ENCODE measurements at regions not wholly inside any gene's neighbourhood (a gene's known extent, or its start where the extent isn't known, plus 50 kb on each side); places are given as distances from the start of the nearest gene placed in this dataset.

DNA sequence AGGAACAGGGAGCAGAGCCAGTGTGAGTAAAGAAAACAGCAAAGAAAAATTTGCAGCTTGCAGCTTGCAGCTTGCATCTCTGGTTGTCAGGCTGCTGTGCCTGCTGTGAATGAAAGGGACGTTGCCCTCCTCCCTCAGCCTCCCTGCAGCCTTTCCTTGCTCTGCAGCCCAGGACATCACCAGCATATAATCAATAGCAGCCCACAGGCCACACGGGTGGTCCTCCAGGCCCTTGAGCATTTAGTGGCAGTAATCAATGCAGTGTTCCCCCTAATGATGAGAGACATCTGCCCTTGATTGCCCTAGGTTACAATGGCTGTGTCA, 122.2 kb upstream of the TACR1 start:
- Histone ChIP-seq H3K9me2 (ENCODE audit: insufficient read depth) (peaks cover 7% of the 10 kb centered on the region; the same call in 1 of the 2 replicates), H3K4me2 (no peak overlapping the region), H2AFZ (peak overlapping the region; percentile 83; the same call in 1 of the 2 replicates), H4K20me1 (replicated peaks; ENCODE audit: insufficient read depth) (no peaks in the 10 kb centered on the region), H3K27ac (ENCODE audit: low read depth) (no peak overlapping the region), H3K79me2 (replicated peaks; ENCODE audit: insufficient read depth) (no peaks in the 10 kb centered on the region), H3K4me1 (ENCODE audit: insufficient read depth) (no peaks in the 10 kb centered on the region), H3K4me3 (no peak overlapping the region), H3K27me3 (ENCODE audit: insufficient read depth) (no peaks in the 10 kb centered on the region), H3F3A (replicated peaks; ENCODE audit: low read depth) (no peaks in the 10 kb centered on the region), H3K36me3 (ENCODE audit: insufficient read depth) (no peaks in the 10 kb centered on the region)
- DNase-seq (ENCODE audit: low spot score) (no peak), ATAC-seq (peak; percentile 86)
- Mint-ChIP-seq H3K27me3 (ENCODE audit: insufficient read depth, low read depth, poor library complexity) (peaks cover 3% of the 10 kb centered on the region), H3K27ac (no peak overlapping the region), H3K36me3 (ENCODE audit: low read depth) (no peaks in the 10 kb centered on the region), H3K4me1 (peaks cover 24% of the 10 kb centered on the region), H3K4me3 (no peak overlapping the region), H3K9me3 (no peaks in the 10 kb centered on the region)
- TF ChIP-seq, protein P1, sequence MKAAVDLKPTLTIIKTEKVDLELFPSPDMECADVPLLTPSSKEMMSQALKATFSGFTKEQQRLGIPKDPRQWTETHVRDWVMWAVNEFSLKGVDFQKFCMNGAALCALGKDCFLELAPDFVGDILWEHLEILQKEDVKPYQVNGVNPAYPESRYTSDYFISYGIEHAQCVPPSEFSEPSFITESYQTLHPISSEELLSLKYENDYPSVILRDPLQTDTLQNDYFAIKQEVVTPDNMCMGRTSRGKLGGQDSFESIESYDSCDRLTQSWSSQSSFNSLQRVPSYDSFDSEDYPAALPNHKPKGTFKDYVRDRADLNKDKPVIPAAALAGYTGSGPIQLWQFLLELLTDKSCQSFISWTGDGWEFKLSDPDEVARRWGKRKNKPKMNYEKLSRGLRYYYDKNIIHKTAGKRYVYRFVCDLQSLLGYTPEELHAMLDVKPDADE (IDR thresholded peaks at IDR 0.05), result no peak
- TF ChIP-seq EZH2phosphoT487 (IDR thresholded peaks at IDR 0.05; ENCODE audit: unreplicated experiment), result no peak
- no peak for TF ChIP-seq POLR2AphosphoS5 (IDR thresholded peaks at IDR 0.05; ENCODE audit: low read depth)
- no peak for TF ChIP-seq CREB1 (CRISPR knock-in tag; IDR thresholded peaks at IDR 0.05; ENCODE audit: low read depth)
- TF ChIP-seq, protein P2, sequence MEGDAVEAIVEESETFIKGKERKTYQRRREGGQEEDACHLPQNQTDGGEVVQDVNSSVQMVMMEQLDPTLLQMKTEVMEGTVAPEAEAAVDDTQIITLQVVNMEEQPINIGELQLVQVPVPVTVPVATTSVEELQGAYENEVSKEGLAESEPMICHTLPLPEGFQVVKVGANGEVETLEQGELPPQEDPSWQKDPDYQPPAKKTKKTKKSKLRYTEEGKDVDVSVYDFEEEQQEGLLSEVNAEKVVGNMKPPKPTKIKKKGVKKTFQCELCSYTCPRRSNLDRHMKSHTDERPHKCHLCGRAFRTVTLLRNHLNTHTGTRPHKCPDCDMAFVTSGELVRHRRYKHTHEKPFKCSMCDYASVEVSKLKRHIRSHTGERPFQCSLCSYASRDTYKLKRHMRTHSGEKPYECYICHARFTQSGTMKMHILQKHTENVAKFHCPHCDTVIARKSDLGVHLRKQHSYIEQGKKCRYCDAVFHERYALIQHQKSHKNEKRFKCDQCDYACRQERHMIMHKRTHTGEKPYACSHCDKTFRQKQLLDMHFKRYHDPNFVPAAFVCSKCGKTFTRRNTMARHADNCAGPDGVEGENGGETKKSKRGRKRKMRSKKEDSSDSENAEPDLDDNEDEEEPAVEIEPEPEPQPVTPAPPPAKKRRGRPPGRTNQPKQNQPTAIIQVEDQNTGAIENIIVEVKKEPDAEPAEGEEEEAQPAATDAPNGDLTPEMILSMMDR (conservative IDR thresholded peaks at IDR 0.05; ENCODE audit: low read depth in 2 of 2), result no peak
- no peak for TF ChIP-seq ZNF331 (CRISPR knock-in tag; IDR thresholded peaks at IDR 0.05; ENCODE audit: low read depth)
- TF ChIP-seq EZH2 (IDR thresholded peaks at IDR 0.05; ENCODE audit: low read depth, unreplicated experiment), result no peak
- TF ChIP-seq, protein P3, sequence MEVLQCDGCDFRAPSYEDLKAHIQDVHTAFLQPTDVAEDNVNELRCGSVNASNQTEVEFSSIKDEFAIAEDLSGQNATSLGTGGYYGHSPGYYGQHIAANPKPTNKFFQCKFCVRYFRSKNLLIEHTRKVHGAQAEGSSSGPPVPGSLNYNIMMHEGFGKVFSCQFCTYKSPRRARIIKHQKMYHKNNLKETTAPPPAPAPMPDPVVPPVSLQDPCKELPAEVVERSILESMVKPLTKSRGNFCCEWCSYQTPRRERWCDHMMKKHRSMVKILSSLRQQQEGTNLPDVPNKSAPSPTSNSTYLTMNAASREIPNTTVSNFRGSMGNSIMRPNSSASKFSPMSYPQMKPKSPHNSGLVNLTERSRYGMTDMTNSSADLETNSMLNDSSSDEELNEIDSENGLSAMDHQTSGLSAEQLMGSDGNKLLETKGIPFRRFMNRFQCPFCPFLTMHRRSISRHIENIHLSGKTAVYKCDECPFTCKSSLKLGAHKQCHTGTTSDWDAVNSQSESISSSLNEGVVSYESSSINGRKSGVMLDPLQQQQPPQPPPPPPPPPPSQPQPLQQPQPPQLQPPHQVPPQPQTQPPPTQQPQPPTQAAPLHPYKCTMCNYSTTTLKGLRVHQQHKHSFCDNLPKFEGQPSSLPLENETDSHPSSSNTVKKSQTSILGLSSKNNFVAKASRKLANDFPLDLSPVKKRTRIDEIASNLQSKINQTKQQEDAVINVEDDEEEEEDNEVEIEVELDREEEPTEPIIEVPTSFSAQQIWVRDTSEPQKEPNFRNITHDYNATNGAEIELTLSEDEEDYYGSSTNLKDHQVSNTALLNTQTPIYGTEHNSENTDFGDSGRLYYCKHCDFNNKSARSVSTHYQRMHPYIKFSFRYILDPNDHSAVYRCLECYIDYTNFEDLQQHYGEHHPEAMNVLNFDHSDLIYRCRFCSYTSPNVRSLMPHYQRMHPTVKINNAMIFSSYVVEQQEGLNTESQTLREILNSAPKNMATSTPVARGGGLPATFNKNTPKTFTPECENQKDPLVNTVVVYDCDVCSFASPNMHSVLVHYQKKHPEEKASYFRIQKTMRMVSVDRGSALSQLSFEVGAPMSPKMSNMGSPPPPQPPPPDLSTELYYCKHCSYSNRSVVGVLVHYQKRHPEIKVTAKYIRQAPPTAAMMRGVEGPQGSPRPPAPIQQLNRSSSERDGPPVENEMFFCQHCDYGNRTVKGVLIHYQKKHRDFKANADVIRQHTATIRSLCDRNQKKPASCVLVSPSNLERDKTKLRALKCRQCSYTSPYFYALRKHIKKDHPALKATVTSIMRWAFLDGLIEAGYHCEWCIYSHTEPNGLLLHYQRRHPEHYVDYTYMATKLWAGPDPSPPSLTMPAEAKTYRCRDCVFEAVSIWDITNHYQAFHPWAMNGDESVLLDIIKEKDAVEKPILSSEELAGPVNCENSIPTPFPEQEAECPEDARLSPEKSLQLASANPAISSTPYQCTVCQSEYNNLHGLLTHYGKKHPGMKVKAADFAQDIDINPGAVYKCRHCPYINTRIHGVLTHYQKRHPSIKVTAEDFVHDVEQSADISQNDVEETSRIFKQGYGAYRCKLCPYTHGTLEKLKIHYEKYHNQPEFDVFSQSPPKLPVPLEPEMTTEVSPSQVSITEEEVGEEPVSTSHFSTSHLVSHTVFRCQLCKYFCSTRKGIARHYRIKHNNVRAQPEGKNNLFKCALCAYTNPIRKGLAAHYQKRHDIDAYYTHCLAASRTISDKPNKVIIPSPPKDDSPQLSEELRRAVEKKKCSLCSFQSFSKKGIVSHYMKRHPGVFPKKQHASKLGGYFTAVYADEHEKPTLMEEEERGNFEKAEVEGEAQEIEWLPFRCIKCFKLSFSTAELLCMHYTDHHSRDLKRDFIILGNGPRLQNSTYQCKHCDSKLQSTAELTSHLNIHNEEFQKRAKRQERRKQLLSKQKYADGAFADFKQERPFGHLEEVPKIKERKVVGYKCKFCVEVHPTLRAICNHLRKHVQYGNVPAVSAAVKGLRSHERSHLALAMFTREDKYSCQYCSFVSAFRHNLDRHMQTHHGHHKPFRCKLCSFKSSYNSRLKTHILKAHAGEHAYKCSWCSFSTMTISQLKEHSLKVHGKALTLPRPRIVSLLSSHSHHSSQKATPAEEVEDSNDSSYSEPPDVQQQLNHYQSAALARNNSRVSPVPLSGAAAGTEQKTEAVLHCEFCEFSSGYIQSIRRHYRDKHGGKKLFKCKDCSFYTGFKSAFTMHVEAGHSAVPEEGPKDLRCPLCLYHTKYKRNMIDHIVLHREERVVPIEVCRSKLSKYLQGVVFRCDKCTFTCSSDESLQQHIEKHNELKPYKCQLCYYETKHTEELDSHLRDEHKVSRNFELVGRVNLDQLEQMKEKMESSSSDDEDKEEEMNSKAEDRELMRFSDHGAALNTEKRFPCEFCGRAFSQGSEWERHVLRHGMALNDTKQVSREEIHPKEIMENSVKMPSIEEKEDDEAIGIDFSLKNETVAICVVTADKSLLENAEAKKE (CRISPR knock-in tag; IDR thresholded peaks at IDR 0.05), result no peak
- TF ChIP-seq STAT1 (IDR thresholded peaks at IDR 0.05; ENCODE audit: unreplicated experiment), result no peak
- no peak for TF ChIP-seq NANOG (IDR thresholded peaks at IDR 0.05; ENCODE audit: borderline replicate concordance)
- TF ChIP-seq, protein P4, sequence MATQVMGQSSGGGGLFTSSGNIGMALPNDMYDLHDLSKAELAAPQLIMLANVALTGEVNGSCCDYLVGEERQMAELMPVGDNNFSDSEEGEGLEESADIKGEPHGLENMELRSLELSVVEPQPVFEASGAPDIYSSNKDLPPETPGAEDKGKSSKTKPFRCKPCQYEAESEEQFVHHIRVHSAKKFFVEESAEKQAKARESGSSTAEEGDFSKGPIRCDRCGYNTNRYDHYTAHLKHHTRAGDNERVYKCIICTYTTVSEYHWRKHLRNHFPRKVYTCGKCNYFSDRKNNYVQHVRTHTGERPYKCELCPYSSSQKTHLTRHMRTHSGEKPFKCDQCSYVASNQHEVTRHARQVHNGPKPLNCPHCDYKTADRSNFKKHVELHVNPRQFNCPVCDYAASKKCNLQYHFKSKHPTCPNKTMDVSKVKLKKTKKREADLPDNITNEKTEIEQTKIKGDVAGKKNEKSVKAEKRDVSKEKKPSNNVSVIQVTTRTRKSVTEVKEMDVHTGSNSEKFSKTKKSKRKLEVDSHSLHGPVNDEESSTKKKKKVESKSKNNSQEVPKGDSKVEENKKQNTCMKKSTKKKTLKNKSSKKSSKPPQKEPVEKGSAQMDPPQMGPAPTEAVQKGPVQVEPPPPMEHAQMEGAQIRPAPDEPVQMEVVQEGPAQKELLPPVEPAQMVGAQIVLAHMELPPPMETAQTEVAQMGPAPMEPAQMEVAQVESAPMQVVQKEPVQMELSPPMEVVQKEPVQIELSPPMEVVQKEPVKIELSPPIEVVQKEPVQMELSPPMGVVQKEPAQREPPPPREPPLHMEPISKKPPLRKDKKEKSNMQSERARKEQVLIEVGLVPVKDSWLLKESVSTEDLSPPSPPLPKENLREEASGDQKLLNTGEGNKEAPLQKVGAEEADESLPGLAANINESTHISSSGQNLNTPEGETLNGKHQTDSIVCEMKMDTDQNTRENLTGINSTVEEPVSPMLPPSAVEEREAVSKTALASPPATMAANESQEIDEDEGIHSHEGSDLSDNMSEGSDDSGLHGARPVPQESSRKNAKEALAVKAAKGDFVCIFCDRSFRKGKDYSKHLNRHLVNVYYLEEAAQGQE (IDR thresholded peaks at IDR 0.05; ENCODE audit: unreplicated experiment), result no peak

Data from GM23338 (cell line).